MM.1S (cell line): ENCODE measurements at regions not wholly inside any gene's neighbourhood (a gene's known extent, or its start where the extent isn't known, plus 50 kb on each side); places are given as distances from the start of the nearest gene placed in this dataset.

Source experiments
- DNase-seq: peaks from one replicate; pipeline ENCODE4 v3.0.0-alpha.2; 2015
- H2AFZ ChIP-seq: fragments of 300-600 bp; sonication (generic); 2 replicates; pipeline ENCODE4 v1.6.0; 2016; ENCODE audit warnings: antibody characterized with exemption, low read length
- H3F3A ChIP-seq: fragments of 300-600 bp; sonication (generic); 2 replicates; pipeline ENCODE4 v1.6.1; 2016; ENCODE audit warnings: mild to moderate bottlenecking, antibody characterized with exemption, low read length, moderate library complexity, mixed read lengths; ENCODE audit not compliant: insufficient read depth
- H3K27ac ChIP-seq: fragments of 300-600 bp; sonication (generic); 2 replicates; pipeline ENCODE4 v1.5.1; 2016; ENCODE audit warnings: mild to moderate bottlenecking, low read length
- H3K27me3 ChIP-seq: fragments of 300-600 bp; sonication (generic); replicated peaks from 2 replicates; pipeline ENCODE4 v1.6.0; 2016; ENCODE audit warnings: low read length; ENCODE audit not compliant: insufficient read depth
- H3K36me3 ChIP-seq: fragments of 300-600 bp; sonication (generic); replicated peaks from 2 replicates; pipeline ENCODE4 v1.6.1; 2016; ENCODE audit warnings: mild to moderate bottlenecking, low read length, mixed read lengths; ENCODE audit not compliant: insufficient read depth
- H3K4me1 ChIP-seq: fragments of 300-600 bp; sonication (generic); 2 replicates; pipeline ENCODE4 v1.6.1; 2016; ENCODE audit warnings: low read length, mixed read lengths
- H3K4me2 ChIP-seq: fragments of 300-600 bp; sonication (generic); 2 replicates; pipeline ENCODE4 v1.6.0; 2016; ENCODE audit warnings: low read depth, low read length
- H3K4me3 ChIP-seq: fragments of 300-600 bp; sonication (generic); 2 replicates; pipeline ENCODE4 v1.5.1; 2016; ENCODE audit warnings: low read length, mixed read lengths
- H3K79me2 ChIP-seq: fragments of 300-600 bp; sonication (generic); 2 replicates; pipeline ENCODE4 v1.6.1; 2016; ENCODE audit warnings: mixed run types, low read length, mixed read lengths
- H3K9ac ChIP-seq: fragments of 300-600 bp; sonication (generic); 2 replicates; pipeline ENCODE4 v1.6.1; 2016; ENCODE audit warnings: low read length, mixed read lengths
- H3K9me2 ChIP-seq: fragments of 300-600 bp; sonication (generic); replicated peaks from 2 replicates; pipeline ENCODE4 v1.6.1; 2016; ENCODE audit warnings: mild to moderate bottlenecking, low read length, mixed read lengths; ENCODE audit not compliant: insufficient read depth
- H3K9me3 ChIP-seq: fragments of 300-600 bp; sonication (generic); replicated peaks from 2 replicates; pipeline ENCODE4 v1.6.1; 2016; ENCODE audit warnings: mild to moderate bottlenecking, low read length, mixed read lengths; ENCODE audit not compliant: insufficient read depth
- H4K20me1 ChIP-seq: fragments of 300-600 bp; sonication (generic); 2 replicates; pipeline ENCODE4 v1.6.1; 2016; ENCODE audit warnings: mild to moderate bottlenecking, low read length, moderate library complexity, mixed read lengths; ENCODE audit not compliant: insufficient read depth
- EZH2 ChIP-seq: fragments of 300-600 bp; sonication (generic); optimal IDR thresholded peaks from 2 replicates; pipeline ENCODE3; 2017; ENCODE audit warnings: low read depth, mild to moderate bottlenecking, antibody characterized with exemption, low read length, mixed read lengths
- EZH2phosphoT487 ChIP-seq: fragments of 300-600 bp; sonication (generic); IDR thresholded peaks from 2 replicates; pipeline ENCODE4 v1.6.1; 2018; ENCODE audit warnings: antibody characterized with exemption, low read length
- TF ChIP-seq, protein P1 (sequence below): fragments of 300-600 bp; sonication (generic); IDR thresholded peaks from 2 replicates; pipeline ENCODE4 v1.5.1; 2016; ENCODE audit warnings: antibody characterized with exemption, low read length, mixed read lengths

DNA sequence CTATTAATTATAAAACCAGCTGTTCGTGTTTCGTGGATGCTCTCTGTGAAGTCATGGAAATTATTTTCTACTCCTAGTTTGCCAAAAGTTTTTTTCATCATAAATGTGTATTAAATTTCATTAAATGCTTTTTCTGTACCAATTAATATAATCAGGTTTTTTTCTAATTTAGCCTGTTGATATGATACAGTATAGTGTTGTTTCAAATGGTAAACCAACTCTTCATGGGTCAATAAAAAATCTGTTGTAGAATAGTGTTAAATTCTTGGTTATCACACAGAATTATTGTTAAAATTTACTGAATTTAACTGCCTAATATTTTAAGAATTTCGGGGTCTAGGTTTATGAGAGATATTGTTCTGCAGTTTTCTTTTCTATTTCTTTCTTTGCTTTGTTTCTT, 505.9 kb upstream of the MANEA start:
- H3K79me2 ChIP-seq = no peaks in the 10 kb centered on the region

DNA sequence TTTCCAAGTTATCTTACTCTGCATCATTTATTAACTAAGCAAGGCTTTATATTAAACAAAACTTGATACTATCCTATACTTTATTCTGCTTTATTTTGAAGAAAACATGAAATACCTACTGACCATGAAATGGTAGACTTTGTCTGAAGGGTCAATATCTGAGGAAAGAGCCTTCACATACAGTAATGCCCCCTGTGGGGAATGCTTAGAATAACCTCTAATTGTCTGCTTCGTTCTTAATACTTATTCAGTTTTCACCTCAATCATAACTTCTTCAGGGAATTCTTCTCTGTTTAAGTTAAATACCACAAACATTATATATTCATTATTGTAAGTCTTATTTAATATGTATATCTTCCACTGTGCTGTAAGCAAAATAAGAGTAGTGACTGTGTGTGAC, 498.9 kb upstream of the MANEA start:
- Histone ChIP-seq H4K20me1 (no peaks in the 10 kb centered on the region), H3K79me2 (no peaks in the 10 kb centered on the region), H3K36me3 (no peaks in the 10 kb centered on the region), H3K4me3 (no peak overlapping the region), H3K9me3 (no peaks in the 10 kb centered on the region), H3K9me2 (no peaks in the 10 kb centered on the region), H2AFZ (no peak overlapping the region), H3K4me2 (no peak overlapping the region), H3K4me1 (no peaks in the 10 kb centered on the region), H3K27me3 (no peaks in the 10 kb centered on the region), H3K27ac (no peak overlapping the region), H3K9ac (no peak overlapping the region), H3F3A (no peaks in the 10 kb centered on the region)
- DNase-seq = no peak
- TF ChIP-seq EZH2 (no peak), EZH2phosphoT487 (no peak)

More for the DNA sequence above, 505.9 kb upstream of the MANEA start:
- Histone ChIP-seq H4K20me1 (no peaks in the 10 kb centered on the region), H3K9me3 (no peaks in the 10 kb centered on the region), H3K4me1 (no peaks in the 10 kb centered on the region), H2AFZ (no peak overlapping the region), H3F3A (no peaks in the 10 kb centered on the region), H3K4me3 (no peak overlapping the region), H3K27me3 (no peaks in the 10 kb centered on the region), H3K27ac (no peak overlapping the region), H3K9ac (no peak overlapping the region), H3K9me2 (no peaks in the 10 kb centered on the region), H3K36me3 (no peaks in the 10 kb centered on the region), H3K4me2 (no peak overlapping the region)
- TF ChIP-seq EZH2 (no peak), EZH2phosphoT487 (no peak)
- TF ChIP-seq, protein P1, sequence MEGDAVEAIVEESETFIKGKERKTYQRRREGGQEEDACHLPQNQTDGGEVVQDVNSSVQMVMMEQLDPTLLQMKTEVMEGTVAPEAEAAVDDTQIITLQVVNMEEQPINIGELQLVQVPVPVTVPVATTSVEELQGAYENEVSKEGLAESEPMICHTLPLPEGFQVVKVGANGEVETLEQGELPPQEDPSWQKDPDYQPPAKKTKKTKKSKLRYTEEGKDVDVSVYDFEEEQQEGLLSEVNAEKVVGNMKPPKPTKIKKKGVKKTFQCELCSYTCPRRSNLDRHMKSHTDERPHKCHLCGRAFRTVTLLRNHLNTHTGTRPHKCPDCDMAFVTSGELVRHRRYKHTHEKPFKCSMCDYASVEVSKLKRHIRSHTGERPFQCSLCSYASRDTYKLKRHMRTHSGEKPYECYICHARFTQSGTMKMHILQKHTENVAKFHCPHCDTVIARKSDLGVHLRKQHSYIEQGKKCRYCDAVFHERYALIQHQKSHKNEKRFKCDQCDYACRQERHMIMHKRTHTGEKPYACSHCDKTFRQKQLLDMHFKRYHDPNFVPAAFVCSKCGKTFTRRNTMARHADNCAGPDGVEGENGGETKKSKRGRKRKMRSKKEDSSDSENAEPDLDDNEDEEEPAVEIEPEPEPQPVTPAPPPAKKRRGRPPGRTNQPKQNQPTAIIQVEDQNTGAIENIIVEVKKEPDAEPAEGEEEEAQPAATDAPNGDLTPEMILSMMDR = no peak
- no peak for DNase-seq

DNA sequence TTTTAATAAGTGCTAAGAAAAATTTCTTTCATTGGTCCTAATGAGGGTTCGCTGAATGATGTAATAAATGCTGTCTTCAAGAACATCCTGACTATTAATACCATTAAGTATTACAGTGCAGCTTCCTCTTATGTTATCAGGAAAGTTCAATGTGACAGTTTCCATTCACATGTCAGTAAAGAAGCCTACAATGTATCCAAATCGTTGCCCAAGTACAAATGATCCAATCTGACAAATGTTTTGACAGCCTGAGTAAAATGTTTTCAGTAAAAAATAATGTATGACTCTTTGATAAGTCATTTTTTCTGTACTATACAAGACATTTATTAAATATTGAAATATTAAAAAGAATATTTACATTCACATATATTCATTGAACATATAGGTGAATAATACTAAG, 496.1 kb upstream of the MANEA start:
- Histone ChIP-seq H3K9ac (no peak overlapping the region), H2AFZ (no peak overlapping the region), H3F3A (no peaks in the 10 kb centered on the region), H3K27ac (no peak overlapping the region), H3K9me3 (no peaks in the 10 kb centered on the region), H3K4me2 (no peak overlapping the region), H3K4me3 (no peak overlapping the region), H3K4me1 (no peaks in the 10 kb centered on the region), H3K79me2 (no peaks in the 10 kb centered on the region), H3K27me3 (no peaks in the 10 kb centered on the region), H3K9me2 (no peaks in the 10 kb centered on the region), H4K20me1 (no peaks in the 10 kb centered on the region), H3K36me3 (no peaks in the 10 kb centered on the region)
- TF ChIP-seq EZH2 = no peak
- TF ChIP-seq, protein P1 = no peak
- TF ChIP-seq EZH2phosphoT487 = no peak
- no peak for DNase-seq

DNA sequence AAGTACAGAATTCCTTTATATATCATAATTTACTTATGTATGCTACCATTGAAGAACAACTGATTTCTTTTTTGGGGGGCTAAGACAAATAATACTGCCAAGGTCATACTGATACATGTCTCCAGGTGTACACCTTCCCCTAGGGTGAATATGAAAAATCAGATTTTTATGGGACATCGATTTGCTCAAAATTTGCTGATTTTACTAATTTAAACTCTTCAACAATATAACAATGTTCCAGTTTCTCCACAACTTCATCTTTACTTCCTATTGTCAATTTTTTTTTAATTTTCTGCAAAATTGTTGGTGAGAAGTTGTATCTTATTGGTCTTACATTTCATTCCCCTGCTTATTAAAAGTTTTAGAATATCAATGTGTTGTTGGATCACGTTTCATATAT, 495.4 kb upstream of the MANEA start:
- TF ChIP-seq EZH2 = no peak
- no peak for TF ChIP-seq EZH2phosphoT487
- TF ChIP-seq, protein P1 = no peak
- no peak overlapping the region for H3K27ac ChIP-seq
- no peak overlapping the region for H3K9ac ChIP-seq
- no peak overlapping the region for H3K4me3 ChIP-seq
- no peaks in the 10 kb centered on the region for H3K9me2 ChIP-seq
- no peaks in the 10 kb centered on the region for H3F3A ChIP-seq
- no peaks in the 10 kb centered on the region for H3K27me3 ChIP-seq
- H3K79me2 ChIP-seq = no peaks in the 10 kb centered on the region
- H3K4me1 ChIP-seq = no peaks in the 10 kb centered on the region
- H3K36me3 ChIP-seq = no peaks in the 10 kb centered on the region
- no peaks in the 10 kb centered on the region for H3K9me3 ChIP-seq
- H4K20me1 ChIP-seq = no peaks in the 10 kb centered on the region
- no peak overlapping the region for H2AFZ ChIP-seq
- H3K4me2 ChIP-seq = no peak overlapping the region
- no peak for DNase-seq
